Gastroesophageal sphincter (tissue), 4 donors: ENCODE measurements at regions not wholly inside any gene's neighbourhood (a gene's known extent, or its start where the extent isn't known, plus 50 kb on each side); places are given as distances from the start of the nearest gene placed in this dataset.
"Not testable (repeated sequence)": the region's sequence is repeated elsewhere in the genome, so short reads cannot be mapped to it uniquely, and the experiment has no call there.

Source experiments
- ATAC-seq: fragments of 150-250 bp; one replicate; pipeline ENCODE4 v1.9.1; 2016; ENCODE audit warnings: mild to moderate bottlenecking, moderate library complexity
- H3K27ac ChIP-seq, 4 donors: fragments of 200-600 bp; sonication (generic) in 3 of 4; 1 replicate in 3 of 4; 2 replicates in 1 of 4; pipeline ENCODE4 v1.5.1; 2016 to 2019
- H3K27me3 ChIP-seq: fragments of 200-600 bp; sonication (generic); one replicate; pipeline ENCODE4 v1.5.1; 2019
- H3K36me3 ChIP-seq, 2 donors: fragments of 200-600 bp; sonication (generic); one replicate each; pipeline ENCODE4 v1.5.1; 2019; ENCODE audit warnings: control low read depth in 1 of 2
- H3K4me1 ChIP-seq, 3 donors: fragments of 200-600 bp; sonication (generic); 1 replicate in 2 of 3; 2 replicates in 1 of 3; pipeline ENCODE4 v1.5.1; 2016 to 2019; ENCODE audit warnings: control low read depth in 2 of 3
- H3K4me3 ChIP-seq, 2 donors: fragments of 200-600 bp; sonication (generic); one replicate each; pipeline ENCODE4 v1.5.1; 2019; ENCODE audit warnings: mild to moderate bottlenecking in 1 of 2, moderate library complexity in 1 of 2
- H3K9me3 ChIP-seq, 3 donors: fragments of 200-600 bp; sonication (generic); one replicate each; pipeline ENCODE4 v1.5.1; 2017 to 2019; ENCODE audit warnings: control low read depth in 2 of 3
- EP300 ChIP-seq: sonication (generic); formaldehyde crosslinking; IDR thresholded peaks from one replicate; pipeline ENCODE4 v1.6.1; 2017; ENCODE audit warnings: antibody characterized with exemption, mild to moderate bottlenecking
- POLR2A ChIP-seq, 2 donors: fragments of 450-650 bp; IDR thresholded peaks; one replicate each; pipeline ENCODE4 v1.6.1; 2017; ENCODE audit warnings: antibody characterized with exemption in 2 of 2, mild to moderate bottlenecking in 2 of 2, moderate library complexity in 1 of 2
- POLR2AphosphoS5 ChIP-seq: sonication (generic); formaldehyde crosslinking; IDR thresholded peaks from one replicate; pipeline ENCODE4 v1.6.1; 2017; ENCODE audit warnings: antibody characterized with exemption
- WGBS, 2 donors: methylation state at CpG; one replicate each; pipeline ENCODE4 v1.1.5; 2018; ENCODE audit warnings: low coverage in 1 of 2; 5-methylcytosine and 5-hydroxymethylcytosine counted together
- TF ChIP-seq, protein P1 (sequence below), 4 experiments: fragments of 200-600 bp in 2 of 4; fragments of 450-650 bp in 2 of 4; sonication (generic) in 1 of 4; IDR thresholded peaks; one replicate each; pipeline ENCODE4 v1.5.1; 2017 to 2019; ENCODE audit warnings: antibody characterized with exemption in 4 of 4, mild to moderate bottlenecking in 2 of 4, moderate library complexity in 2 of 4

DNA sequence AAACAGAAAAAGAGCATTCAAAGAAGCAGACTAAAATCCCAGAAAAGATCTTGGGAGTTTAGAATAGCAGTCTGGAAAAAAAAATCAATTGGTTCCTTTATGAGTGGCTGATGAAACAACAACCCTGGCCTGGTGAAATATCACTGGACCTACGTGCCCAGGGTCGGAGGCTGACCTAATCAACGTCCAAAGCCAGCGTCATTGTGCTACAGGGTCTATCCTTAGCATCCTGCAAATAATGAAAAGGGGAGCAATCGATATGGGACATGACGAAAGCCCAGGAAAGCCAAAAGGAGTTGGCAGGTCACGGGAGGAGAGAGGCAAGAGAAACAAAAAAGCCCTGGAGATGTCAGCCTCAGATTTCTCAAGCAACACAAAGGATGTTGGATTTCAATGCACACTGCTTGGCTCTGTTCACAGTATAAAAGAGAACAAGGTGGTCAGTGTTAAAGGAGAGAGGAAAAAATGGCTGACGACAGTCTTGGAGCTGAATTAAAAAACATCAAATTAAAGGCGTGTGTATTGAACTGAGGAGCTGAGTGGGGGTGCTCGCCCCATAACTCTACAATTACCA, 148.8 kb downstream of the BLID start:
- WGBS, 2 donors, result 89 to 91% methylated on average over 3 to 10 of the region's 10 CpGs
- no peak for TF ChIP-seq EP300
- TF ChIP-seq, protein P1, sequence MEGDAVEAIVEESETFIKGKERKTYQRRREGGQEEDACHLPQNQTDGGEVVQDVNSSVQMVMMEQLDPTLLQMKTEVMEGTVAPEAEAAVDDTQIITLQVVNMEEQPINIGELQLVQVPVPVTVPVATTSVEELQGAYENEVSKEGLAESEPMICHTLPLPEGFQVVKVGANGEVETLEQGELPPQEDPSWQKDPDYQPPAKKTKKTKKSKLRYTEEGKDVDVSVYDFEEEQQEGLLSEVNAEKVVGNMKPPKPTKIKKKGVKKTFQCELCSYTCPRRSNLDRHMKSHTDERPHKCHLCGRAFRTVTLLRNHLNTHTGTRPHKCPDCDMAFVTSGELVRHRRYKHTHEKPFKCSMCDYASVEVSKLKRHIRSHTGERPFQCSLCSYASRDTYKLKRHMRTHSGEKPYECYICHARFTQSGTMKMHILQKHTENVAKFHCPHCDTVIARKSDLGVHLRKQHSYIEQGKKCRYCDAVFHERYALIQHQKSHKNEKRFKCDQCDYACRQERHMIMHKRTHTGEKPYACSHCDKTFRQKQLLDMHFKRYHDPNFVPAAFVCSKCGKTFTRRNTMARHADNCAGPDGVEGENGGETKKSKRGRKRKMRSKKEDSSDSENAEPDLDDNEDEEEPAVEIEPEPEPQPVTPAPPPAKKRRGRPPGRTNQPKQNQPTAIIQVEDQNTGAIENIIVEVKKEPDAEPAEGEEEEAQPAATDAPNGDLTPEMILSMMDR (IDR thresholded peaks at IDR 0.05), result no peak
- no peak for TF ChIP-seq POLR2A (IDR thresholded peaks at IDR 0.05)
- TF ChIP-seq POLR2AphosphoS5, result no peak
- H3K27ac ChIP-seq, result no peak overlapping the region

DNA sequence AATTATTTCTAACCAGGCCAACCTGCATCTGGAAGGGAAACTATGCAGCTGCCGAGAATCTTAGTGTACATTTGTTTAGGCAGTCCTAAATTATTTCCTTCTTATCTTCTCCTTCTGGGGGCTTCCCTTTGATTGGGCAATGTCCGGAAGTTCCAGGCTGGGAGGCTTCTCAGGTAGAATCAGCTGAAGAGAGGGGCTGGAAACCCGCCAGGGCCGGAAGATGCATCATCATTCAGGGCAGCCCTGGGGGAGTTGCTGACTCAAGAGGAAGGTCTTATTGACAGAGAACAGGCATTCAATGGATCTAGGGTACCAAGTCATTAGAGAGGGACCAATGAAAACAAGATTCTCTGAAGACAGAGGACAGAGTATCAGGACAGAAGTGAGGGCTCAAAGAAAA, 150.7 kb downstream of the BLID start:
- Histone ChIP-seq H3K9me3 (no peaks in the 10 kb centered on the region), H3K4me1 (peaks cover 0 to 6% (median 0%) of the 10 kb centered on the region in 3 donors), H3K27me3 (no peaks in the 10 kb centered on the region), H3K4me3 (no peak overlapping the region), H3K27ac (no peak overlapping the region), H3K36me3 (no peaks in the 10 kb centered on the region)
- 62 to 71% methylated on average over 2 to 3 of the region's 4 CpGs for WGBS, 2 donors
- no peak for ATAC-seq
- TF ChIP-seq POLR2AphosphoS5, result no peak
- TF ChIP-seq, protein P1 (IDR thresholded peaks at IDR 0.05), result no peak
- no peak for TF ChIP-seq POLR2A (IDR thresholded peaks at IDR 0.05)
- TF ChIP-seq EP300, result no peak

More for the DNA sequence above, 148.8 kb downstream of the BLID start:
- no peak overlapping the region for H3K4me3 ChIP-seq
- no peak for ATAC-seq
- no peaks in the 10 kb centered on the region for H3K36me3 ChIP-seq
- peaks cover 0 to 6% (median 0%) of the 10 kb centered on the region in 3 donors for H3K4me1 ChIP-seq
- no peaks in the 10 kb centered on the region for H3K27me3 ChIP-seq
- no peaks in the 10 kb centered on the region for H3K9me3 ChIP-seq

DNA sequence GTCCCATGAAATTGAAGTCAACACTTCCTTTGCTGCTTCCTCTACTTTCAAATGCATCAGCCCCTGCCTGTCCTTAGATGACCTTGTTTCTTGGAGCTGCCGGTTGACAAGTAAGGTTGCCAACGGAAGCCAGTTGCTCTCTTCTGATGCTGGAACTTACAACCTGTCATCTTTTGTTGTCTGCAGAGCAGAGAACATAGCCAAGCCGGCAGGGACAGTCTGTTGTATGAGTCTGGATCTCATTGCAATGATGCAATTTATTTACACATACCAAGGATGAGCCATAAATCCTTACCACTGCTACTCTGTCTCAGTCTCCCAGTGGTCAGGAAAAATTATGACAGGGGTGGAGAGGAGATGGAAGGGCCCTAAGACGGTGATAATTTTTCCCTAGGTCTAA, 151.4 kb downstream of the BLID start:
- H3K4me3 ChIP-seq, result no peak overlapping the region
- H3K9me3 ChIP-seq, result no peaks in the 10 kb centered on the region
- ATAC-seq, result no peak
- no peaks in the 10 kb centered on the region for H3K36me3 ChIP-seq
- 14 to 49% methylated on average over 2 to 3 of the region's 4 CpGs for WGBS, 2 donors
- peaks cover 0 to 6% (median 0%) of the 10 kb centered on the region in 3 donors for H3K4me1 ChIP-seq
- no peak overlapping the region for H3K27ac ChIP-seq
- H3K27me3 ChIP-seq, result no peaks in the 10 kb centered on the region
- TF ChIP-seq EP300 (no peak), POLR2A (IDR thresholded peaks at IDR 0.05) (no peak), POLR2AphosphoS5 (no peak)
- TF ChIP-seq, protein P1 (IDR thresholded peaks at IDR 0.05), result no peak

DNA sequence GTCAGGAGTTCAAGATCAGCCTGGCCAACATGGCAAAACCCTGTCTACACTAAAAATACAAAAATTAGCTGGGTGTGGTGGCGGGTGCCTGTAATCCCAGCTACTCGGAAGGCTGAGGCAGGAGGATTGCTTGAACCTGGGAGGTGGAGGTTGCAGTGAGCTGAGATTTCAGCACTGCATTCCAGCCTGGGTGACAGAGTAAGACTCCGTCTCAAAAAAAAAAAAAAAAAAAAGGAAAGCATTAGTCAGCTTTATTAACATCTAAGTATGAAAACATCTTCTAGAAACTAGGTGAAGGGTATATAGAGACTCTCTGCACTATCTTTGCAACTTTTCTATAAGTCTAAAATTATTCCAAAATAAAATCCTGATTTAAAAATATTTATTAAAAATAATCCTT, 152.2 kb downstream of the BLID start:
- H3K9me3 ChIP-seq, H3K4me1 ChIP-seq, H3K27me3 ChIP-seq, ATAC-seq, H3K27ac ChIP-seq, H3K36me3 ChIP-seq, H3K4me3 ChIP-seq: not testable (repeated sequence)
- WGBS, 2 donors, result 61% methylated on average over 3 of the region's 3 CpGs; no CpG with 5 or more reads in 1 of the 2 donors

DNA sequence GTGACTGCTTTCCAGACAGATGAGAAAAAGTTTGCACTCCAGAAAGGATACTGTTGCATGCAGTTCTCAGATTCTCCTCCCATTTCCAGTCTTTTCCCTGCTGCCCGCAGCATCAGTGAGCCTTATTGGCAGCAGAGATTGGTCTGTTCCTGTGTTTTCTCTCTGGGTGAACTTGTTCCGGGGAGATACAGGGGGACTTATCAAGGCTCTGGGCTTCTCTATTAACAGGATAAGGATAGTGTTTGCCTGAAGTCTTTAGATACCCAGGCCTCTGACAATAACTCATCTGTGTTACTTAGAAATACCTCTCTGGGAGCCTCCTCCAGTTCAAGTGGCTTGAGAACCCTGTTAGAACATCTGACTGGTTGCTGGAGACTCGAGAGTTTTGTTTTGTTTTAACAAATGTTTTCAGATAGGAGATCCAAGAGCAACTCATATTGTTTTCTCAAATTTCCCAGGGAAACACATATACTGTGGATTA, 154.7 kb downstream of the BLID start:
- H3K9me3 ChIP-seq, result no peaks in the 10 kb centered on the region
- no peaks in the 10 kb centered on the region for H3K27me3 ChIP-seq
- 24 to 68% methylated on average over 2 to 3 of the region's 3 CpGs for WGBS, 2 donors
- peak overlapping the region in 1 of 4 donors; percentile 32 for H3K27ac ChIP-seq
- ATAC-seq, result no peak
- peaks cover 0 to 9% (median 0%) of the 10 kb centered on the region in 3 donors for H3K4me1 ChIP-seq
- no peak overlapping the region for H3K4me3 ChIP-seq
- TF ChIP-seq EP300 (no peak), POLR2AphosphoS5 (no peak)
- TF ChIP-seq, protein P1 (IDR thresholded peaks at IDR 0.05), result no peak
- H3K36me3 ChIP-seq, result no peaks in the 10 kb centered on the region
